Heart left ventricle (tissue), 16 donors: ENCODE measurements at regions not wholly inside any gene's neighbourhood (a gene's known extent, or its start where the extent isn't known, plus 50 kb on each side); places are given as distances from the start of the nearest gene placed in this dataset.

Experiments used
- ATAC-seq, 4 donors: fragments of 200-7000 bp; cut with Tn5 transposase; one replicate each; pipeline ENCODE4 v1.9.1; 2020 to 2022; ENCODE audit warnings: moderate library complexity in 4 of 4, mild to moderate bottlenecking in 3 of 4, moderate number of reproducible peaks in 1 of 4
- DNase-seq, 5 donors: peaks; one replicate each; pipeline ENCODE4 v3.0.0-alpha.2; 2020
- H3K27ac ChIP-seq, 12 donors: fragments of 200-600 bp; sonication (generic) in 4 of 12; one replicate each; pipeline versions ENCODE4 v1.5.0 to v1.8.0; 2016 to 2022; ENCODE audit warnings: mild to moderate bottlenecking in 2 of 12
- H3K27me3 ChIP-seq, 9 donors: fragments of 200-600 bp; sonication (generic) in 2 of 9; one replicate each; pipeline versions ENCODE4 v1.5.1 to v1.8.0; 2016 to 2022; ENCODE audit warnings: mild to moderate bottlenecking in 3 of 9
- H3K36me3 ChIP-seq, 9 donors: fragments of 200-600 bp; sonication (generic) in 2 of 9; one replicate each; pipeline versions ENCODE4 v1.5.0 to v1.8.0; 2018 to 2022; ENCODE audit warnings: mild to moderate bottlenecking in 2 of 9
- H3K4me1 ChIP-seq, 12 donors: fragments of 200-600 bp; sonication (generic) in 4 of 12; one replicate each; pipeline versions ENCODE4 v1.5.0 to v1.8.0; 2016 to 2022; ENCODE audit warnings: mild to moderate bottlenecking in 3 of 12
- H3K4me3 ChIP-seq, 12 donors: fragments of 200-600 bp; sonication (generic) in 4 of 12; one replicate each; pipeline versions ENCODE4 v1.5.0 to v1.8.0; 2017 to 2022; ENCODE audit warnings: mild to moderate bottlenecking in 9 of 12, moderate library complexity in 4 of 12
- H3K9me3 ChIP-seq, 12 donors: fragments of 200-600 bp; sonication (generic) in 4 of 12; one replicate each; pipeline versions ENCODE4 v1.5.0 to v1.8.0; 2016 to 2022; ENCODE audit warnings: mild to moderate bottlenecking in 1 of 12
- CTCF ChIP-seq, 12 donors: fragments of 200-600 bp; sonication (generic) in 4 of 12; IDR thresholded peaks; one replicate each; pipeline versions ENCODE4 v1.5.0 to v1.8.0; 2018 to 2022; ENCODE audit warnings: antibody characterized with exemption in 12 of 12, mild to moderate bottlenecking in 5 of 12
- POLR2A ChIP-seq, 2 donors: fragments of 450-650 bp; IDR thresholded peaks; one replicate each; pipeline ENCODE4 v1.6.1; 2017; ENCODE audit warnings: antibody characterized with exemption in 2 of 2, mild to moderate bottlenecking in 2 of 2, moderate library complexity in 2 of 2
- WGBS, 4 donors: extraction: QIAGEN DNeasy Blood & Tissue Kit in 2 of 4; methylation state at CpG; one replicate each; pipeline versions ENCODE4 v1.1.5 to v1.1.7; 2013 to 2018; 5-methylcytosine and 5-hydroxymethylcytosine counted together
- intact Hi-C, 10 donors: fragments of 100-400 bp; cut with DNase I; formaldehyde crosslinking; loops; one replicate each; pipeline versions ENCODE4 v1.11.1 to v1.14.2; 2022
- donor health status: ischemic (EF 13 %, LVEDD 7.1; RV severe dilation, severe dysfunction).
- donor health status: healthy with polysubstance abuse.
- donor health status: DM: no; HTN: yes; CAD: no.
- donor health status: DM: no; HTN: no; CAD: no.
- donor health status: ischemic (EF 25% LVEDD 6.9; RV normal size, moderate dysfunction).
- donor health status: ischemic (EF 25% LVEDD 5.7; RV mildly dilated, moderate dysfunction).
- donor health status: healthy.
- donor health status: DM: yes; HTN: yes; CAD: no.
- donor health status: ischemic (EF 35%, LVEDD 5.7; RV mildly dilated, moderate dysfunction).
- donor health status: nonischemic (EF 11% LVEDD 7.7; RV severe dilation, severe dysfunction).
- donor health status: DM: yes; HTN: yes; CAD: no.
- donor health status: PGD.
- donor health status: ischemic (EF 29% LVEDD 5.4; RV normal size, mild dysfunction).
- donor health status: nonischemic (EF 23%, LVEDD 6.1; RV moderate dilation, normal function).

GRCh38 chr5:98993512-98993911, 64.7 kb upstream of the CHD1 start:
- H3K4me1 ChIP-seq: no peaks in the 10 kb centered on the region
- H3K9me3 ChIP-seq: no peaks in the 10 kb centered on the region
- H3K27ac ChIP-seq: no peak overlapping the region
- no peaks in the 10 kb centered on the region for H3K36me3 ChIP-seq
- DNase-seq: no peak
- whole genome bisulfite sequencing, 4 donors: 70 to 82% (median 73%) methylated on average over 3 of the region's 3 CpGs
- intact Hi-C loops: no loop called here
- no peak for ATAC-seq
- TF ChIP-seq POLR2A (IDR thresholded peaks at IDR 0.05): no peak
- TF ChIP-seq CTCF (IDR thresholded peaks at IDR 0.05): no peak
- H3K27me3 ChIP-seq: no peaks in the 10 kb centered on the region
- H3K4me3 ChIP-seq: no peak overlapping the region

GRCh38 chr5:98992552-98992951, 63.7 kb upstream of the CHD1 start:
- no peak for TF ChIP-seq POLR2A (IDR thresholded peaks at IDR 0.05)
- no peak for TF ChIP-seq CTCF (IDR thresholded peaks at IDR 0.05)
- H3K9me3 ChIP-seq: no peaks in the 10 kb centered on the region
- H3K4me3 ChIP-seq: no peak overlapping the region
- intact Hi-C loops: no loop called here
- ATAC-seq (no peak), DNase-seq (no peak)
- no peak overlapping the region for H3K27ac ChIP-seq
- H3K4me1 ChIP-seq: no peaks in the 10 kb centered on the region
- H3K36me3 ChIP-seq: no peaks in the 10 kb centered on the region
- H3K27me3 ChIP-seq: no peaks in the 10 kb centered on the region

- TF ChIP-seq CTCF (IDR thresholded peaks at IDR 0.05): no peak
- no peak for TF ChIP-seq POLR2A (IDR thresholded peaks at IDR 0.05)
- Histone ChIP-seq H3K4me3 (no peak overlapping the region), H3K27me3 (no peaks in the 10 kb centered on the region), H3K9me3 (no peaks in the 10 kb centered on the region), H3K27ac (no peak overlapping the region), H3K4me1 (no peaks in the 10 kb centered on the region), H3K36me3 (no peaks in the 10 kb centered on the region)
- DNase-seq (no peak), ATAC-seq (no peak)
- WGBS, 4 donors: 49 to 74% (median 62%) methylated on average over 3 of the region's 3 CpGs
- intact Hi-C loops: no loop called here
These were observed 60.9 kb upstream of the CHD1 start for GRCh38 chr5:98989727-98990126.

GRCh38 chr5:98986587-98986986, 57.8 kb upstream of the CHD1 start:
- 83 to 89% (median 86%) methylated on average over 3 of the region's 3 CpGs for WGBS, 4 donors

More at GRCh38 chr5:98986587-98986986, 57.8 kb upstream of the CHD1 start:
- Histone ChIP-seq H3K9me3 (no peaks in the 10 kb centered on the region), H3K4me1 (no peaks in the 10 kb centered on the region), H3K27ac (no peak overlapping the region), H3K36me3 (no peaks in the 10 kb centered on the region), H3K27me3 (no peaks in the 10 kb centered on the region), H3K4me3 (no peak overlapping the region)
- TF ChIP-seq POLR2A (IDR thresholded peaks at IDR 0.05) (no peak), CTCF (IDR thresholded peaks at IDR 0.05) (no peak)
- ATAC-seq (no peak), DNase-seq (no peak)
- intact Hi-C loops: no loop called here
